WTC11 (cell line): ENCODE measurements at regions not wholly inside any gene's neighbourhood (a gene's known extent, or its start where the extent isn't known, plus 50 kb on each side); places are given as distances from the start of the nearest gene placed in this dataset.

Experiments used
- ATAC-seq: fragments of 200-7000 bp; cut with Tn5 transposase; 2 replicates; pipeline ENCODE4 v1.10.0; 2021; ENCODE audit warnings: mild to moderate bottlenecking, moderate library complexity
- CTCF ChIA-PET: fragments of 300-600 bp; sonication (Branson Sonifier 250); formaldehyde crosslinking; loops from one replicate; lab custom pipeline; 2021; ENCODE audit warnings: antibody characterized with exemption; lab: Charles Lee
- POLR2A ChIA-PET: fragments of 350-600 bp; sonication (Branson Sonifier 250); formaldehyde crosslinking; loops from one replicate; lab custom pipeline; 2021; ENCODE audit warnings: antibody characterized with exemption; lab: Charles Lee
- DNase-seq: peaks from one replicate; pipeline ENCODE4 v3.0.0; 2021; ENCODE audit warnings: low spot score
- H3K27ac Mint-ChIP-seq: 2 replicates; pipeline ENCODE4 v1.8.0; 2021; ENCODE audit warnings: mixed read lengths
- H3K27me3 Mint-ChIP-seq: 2 replicates; pipeline ENCODE4 v1.8.0; 2021; ENCODE audit warnings: low read depth, mild to moderate bottlenecking, moderate library complexity, mixed read lengths
- H3K36me3 Mint-ChIP-seq: 2 replicates; pipeline ENCODE4 v1.8.0; 2021; ENCODE audit warnings: mixed read lengths
- H3K4me1 Mint-ChIP-seq: 2 replicates; pipeline ENCODE4 v1.8.0; 2022; ENCODE audit warnings: mixed read lengths
- H3K4me3 Mint-ChIP-seq: 2 replicates; pipeline ENCODE4 v1.8.0; 2021; ENCODE audit warnings: mild to moderate bottlenecking, moderate library complexity, mixed read lengths
- H3K9me3 Mint-ChIP-seq: 2 replicates; pipeline ENCODE4 v1.8.0; 2021; ENCODE audit warnings: mixed read lengths
- FOXP1 ChIP-seq: sonication (generic); formaldehyde crosslinking; IDR thresholded peaks from 2 replicates; pipeline ENCODE4 v1.8.0; 2022; ENCODE audit warnings: missing genetic modification reagents, mild to moderate bottlenecking, moderate library complexity, borderline replicate concordance
- GTF2I ChIP-seq: fragments of 250-450 bp; sonication (Bioruptor Pico); conservative IDR thresholded peaks from 2 replicates; pipeline ENCODE4 v1.4.0; 2021; ENCODE audit warnings: mild to moderate bottlenecking
- JAZF1 ChIP-seq: fragments of 250-450 bp; sonication (Bioruptor Pico); IDR thresholded peaks from 2 replicates; pipeline ENCODE4 v1.9.0; 2021; ENCODE audit warnings: moderate library complexity, mild to moderate bottlenecking, inconsistent platforms
- KAT7 ChIP-seq: sonication (generic); formaldehyde crosslinking; IDR thresholded peaks from 2 replicates; pipeline ENCODE4 v1.8.1; 2023; ENCODE audit warnings: missing genetic modification reagents, mild to moderate bottlenecking, borderline replicate concordance
- PRDM15 ChIP-seq: sonication (generic); formaldehyde crosslinking; IDR thresholded peaks from 2 replicates; pipeline ENCODE4 v1.8.0; 2022; ENCODE audit warnings: missing genetic modification reagents
- RELA ChIP-seq: sonication (generic); formaldehyde crosslinking; IDR thresholded peaks from 2 replicates; pipeline ENCODE4 v1.8.1; 2022; ENCODE audit warnings: missing genetic modification reagents, mild to moderate bottlenecking, borderline replicate concordance
- RORB ChIP-seq: fragments of 250-450 bp; sonication (Bioruptor Pico); IDR thresholded peaks from 2 replicates; pipeline ENCODE4 v1.9.0; 2021; ENCODE audit warnings: mild to moderate bottlenecking
- SMAD4 ChIP-seq: sonication (generic); formaldehyde crosslinking; IDR thresholded peaks from 2 replicates; pipeline ENCODE4 v1.8.0; 2022; ENCODE audit warnings: mild to moderate bottlenecking, missing genetic modification reagents
- SP1 ChIP-seq: sonication (generic); formaldehyde crosslinking; conservative IDR thresholded peaks from 2 replicates; pipeline ENCODE4 v1.8.1; 2022; ENCODE audit warnings: missing genetic modification reagents
- TEAD1 ChIP-seq: sonication (generic); formaldehyde crosslinking; IDR thresholded peaks from 2 replicates; pipeline ENCODE4 v1.8.0; 2022; ENCODE audit warnings: mild to moderate bottlenecking, missing genetic modification reagents
- TP53 ChIP-seq: sonication (generic); formaldehyde crosslinking; IDR thresholded peaks from 2 replicates; pipeline ENCODE4 v1.8.1; 2023; ENCODE audit warnings: mild to moderate bottlenecking, missing genetic modification reagents
- ZNF138 ChIP-seq: sonication (generic); formaldehyde crosslinking; conservative IDR thresholded peaks from 2 replicates; pipeline ENCODE4 v1.8.1; 2022; ENCODE audit warnings: mild to moderate bottlenecking, moderate library complexity, missing genetic modification reagents
- TF ChIP-seq, protein P1 (sequence below): fragments of 250-450 bp; sonication (Bioruptor Pico); IDR thresholded peaks from 2 replicates; pipeline ENCODE4 v1.8.0; 2021; ENCODE audit warnings: mild to moderate bottlenecking
- TF ChIP-seq, protein P2 (sequence below): sonication (generic); formaldehyde crosslinking; IDR thresholded peaks from 2 replicates; pipeline ENCODE4 v1.8.1; 2023; ENCODE audit warnings: mild to moderate bottlenecking, missing genetic modification reagents, moderate library complexity
- TF ChIP-seq, protein P3 (sequence below): sonication (generic); formaldehyde crosslinking; IDR thresholded peaks from 2 replicates; pipeline ENCODE4 v1.8.1; 2023; ENCODE audit warnings: mild to moderate bottlenecking, missing genetic modification reagents, borderline replicate concordance
- TF ChIP-seq, protein P4 (sequence below): fragments of 200-600 bp; IDR thresholded peaks from 2 replicates; pipeline ENCODE4 v1.8.0; 2022; ENCODE audit warnings: antibody characterized with exemption
- TF ChIP-seq, protein P5 (sequence below): sonication (generic); formaldehyde crosslinking; conservative IDR thresholded peaks from 2 replicates; pipeline ENCODE4 v1.8.1; 2022; ENCODE audit warnings: mild to moderate bottlenecking, missing genetic modification reagents

DNA sequence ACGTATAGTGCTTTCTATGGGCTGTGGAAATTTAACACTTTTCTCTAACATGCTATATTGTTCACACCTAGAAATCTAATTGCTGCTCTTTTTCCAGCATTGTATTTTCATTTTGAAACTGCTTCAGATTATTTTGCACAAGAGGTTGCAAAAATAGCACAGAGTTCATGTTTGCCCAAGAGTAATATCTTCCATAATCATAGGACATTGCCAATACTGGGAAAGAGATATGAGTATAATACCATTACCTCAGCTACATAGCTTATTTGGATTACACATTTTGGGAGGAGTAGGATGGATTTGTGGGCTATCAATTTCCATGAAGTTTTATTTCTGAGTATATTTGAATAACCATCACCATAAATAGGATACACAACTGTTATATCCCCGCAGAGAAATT lies 717.1 kb downstream of the CDH9 start (continued):
- no peak for TF ChIP-seq PRDM15
- TF ChIP-seq, protein P1, sequence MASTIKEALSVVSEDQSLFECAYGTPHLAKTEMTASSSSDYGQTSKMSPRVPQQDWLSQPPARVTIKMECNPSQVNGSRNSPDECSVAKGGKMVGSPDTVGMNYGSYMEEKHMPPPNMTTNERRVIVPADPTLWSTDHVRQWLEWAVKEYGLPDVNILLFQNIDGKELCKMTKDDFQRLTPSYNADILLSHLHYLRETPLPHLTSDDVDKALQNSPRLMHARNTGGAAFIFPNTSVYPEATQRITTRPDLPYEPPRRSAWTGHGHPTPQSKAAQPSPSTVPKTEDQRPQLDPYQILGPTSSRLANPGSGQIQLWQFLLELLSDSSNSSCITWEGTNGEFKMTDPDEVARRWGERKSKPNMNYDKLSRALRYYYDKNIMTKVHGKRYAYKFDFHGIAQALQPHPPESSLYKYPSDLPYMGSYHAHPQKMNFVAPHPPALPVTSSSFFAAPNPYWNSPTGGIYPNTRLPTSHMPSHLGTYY (CRISPR knock-in tag): no peak
- no peak for TF ChIP-seq SMAD4
- no peak for TF ChIP-seq TP53 (CRISPR knock-in tag)
- TF ChIP-seq RORB (CRISPR knock-in tag): no peak
- no peak for TF ChIP-seq KAT7 (CRISPR knock-in tag)

DNA sequence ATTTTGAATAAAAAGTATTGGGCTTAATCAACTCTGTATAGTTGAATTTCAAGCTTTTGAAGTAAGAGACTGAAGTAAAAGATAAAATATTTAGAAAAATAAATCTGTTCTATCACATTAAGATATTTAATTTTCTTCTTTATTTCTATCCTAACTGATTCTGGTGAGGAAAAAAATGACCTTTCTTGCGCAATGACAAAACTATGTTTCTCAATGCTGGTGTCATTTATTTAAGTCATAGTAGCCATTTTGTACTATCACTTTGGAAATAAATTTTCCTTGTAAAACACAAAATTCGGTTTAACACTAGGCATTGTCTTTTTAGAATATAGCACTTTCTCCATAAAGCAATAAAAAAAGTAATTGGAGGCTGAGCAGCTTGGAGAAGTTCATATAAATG lies 728.0 kb downstream of the CDH9 start:
- ATAC-seq: no peak
- H3K27me3 Mint-ChIP-seq: no peaks in the 10 kb centered on the region
- no peak for TF ChIP-seq ZNF138 (CRISPR knock-in tag)
- TF ChIP-seq, protein P2, sequence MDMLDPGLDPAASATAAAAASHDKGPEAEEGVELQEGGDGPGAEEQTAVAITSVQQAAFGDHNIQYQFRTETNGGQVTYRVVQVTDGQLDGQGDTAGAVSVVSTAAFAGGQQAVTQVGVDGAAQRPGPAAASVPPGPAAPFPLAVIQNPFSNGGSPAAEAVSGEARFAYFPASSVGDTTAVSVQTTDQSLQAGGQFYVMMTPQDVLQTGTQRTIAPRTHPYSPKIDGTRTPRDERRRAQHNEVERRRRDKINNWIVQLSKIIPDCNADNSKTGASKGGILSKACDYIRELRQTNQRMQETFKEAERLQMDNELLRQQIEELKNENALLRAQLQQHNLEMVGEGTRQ (CRISPR knock-in tag): no peak
- TF ChIP-seq, protein P3, sequence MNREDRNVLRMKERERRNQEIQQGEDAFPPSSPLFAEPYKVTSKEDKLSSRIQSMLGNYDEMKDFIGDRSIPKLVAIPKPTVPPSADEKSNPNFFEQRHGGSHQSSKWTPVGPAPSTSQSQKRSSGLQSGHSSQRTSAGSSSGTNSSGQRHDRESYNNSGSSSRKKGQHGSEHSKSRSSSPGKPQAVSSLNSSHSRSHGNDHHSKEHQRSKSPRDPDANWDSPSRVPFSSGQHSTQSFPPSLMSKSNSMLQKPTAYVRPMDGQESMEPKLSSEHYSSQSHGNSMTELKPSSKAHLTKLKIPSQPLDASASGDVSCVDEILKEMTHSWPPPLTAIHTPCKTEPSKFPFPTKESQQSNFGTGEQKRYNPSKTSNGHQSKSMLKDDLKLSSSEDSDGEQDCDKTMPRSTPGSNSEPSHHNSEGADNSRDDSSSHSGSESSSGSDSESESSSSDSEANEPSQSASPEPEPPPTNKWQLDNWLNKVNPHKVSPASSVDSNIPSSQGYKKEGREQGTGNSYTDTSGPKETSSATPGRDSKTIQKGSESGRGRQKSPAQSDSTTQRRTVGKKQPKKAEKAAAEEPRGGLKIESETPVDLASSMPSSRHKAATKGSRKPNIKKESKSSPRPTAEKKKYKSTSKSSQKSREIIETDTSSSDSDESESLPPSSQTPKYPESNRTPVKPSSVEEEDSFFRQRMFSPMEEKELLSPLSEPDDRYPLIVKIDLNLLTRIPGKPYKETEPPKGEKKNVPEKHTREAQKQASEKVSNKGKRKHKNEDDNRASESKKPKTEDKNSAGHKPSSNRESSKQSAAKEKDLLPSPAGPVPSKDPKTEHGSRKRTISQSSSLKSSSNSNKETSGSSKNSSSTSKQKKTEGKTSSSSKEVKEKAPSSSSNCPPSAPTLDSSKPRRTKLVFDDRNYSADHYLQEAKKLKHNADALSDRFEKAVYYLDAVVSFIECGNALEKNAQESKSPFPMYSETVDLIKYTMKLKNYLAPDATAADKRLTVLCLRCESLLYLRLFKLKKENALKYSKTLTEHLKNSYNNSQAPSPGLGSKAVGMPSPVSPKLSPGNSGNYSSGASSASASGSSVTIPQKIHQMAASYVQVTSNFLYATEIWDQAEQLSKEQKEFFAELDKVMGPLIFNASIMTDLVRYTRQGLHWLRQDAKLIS (CRISPR knock-in tag): no peak
- TF ChIP-seq GTF2I: no peak
- no peak for TF ChIP-seq RELA (CRISPR knock-in tag)
- TF ChIP-seq FOXP1 (CRISPR knock-in tag): no peak
- no peak for TF ChIP-seq SP1
- TF ChIP-seq, protein P4, sequence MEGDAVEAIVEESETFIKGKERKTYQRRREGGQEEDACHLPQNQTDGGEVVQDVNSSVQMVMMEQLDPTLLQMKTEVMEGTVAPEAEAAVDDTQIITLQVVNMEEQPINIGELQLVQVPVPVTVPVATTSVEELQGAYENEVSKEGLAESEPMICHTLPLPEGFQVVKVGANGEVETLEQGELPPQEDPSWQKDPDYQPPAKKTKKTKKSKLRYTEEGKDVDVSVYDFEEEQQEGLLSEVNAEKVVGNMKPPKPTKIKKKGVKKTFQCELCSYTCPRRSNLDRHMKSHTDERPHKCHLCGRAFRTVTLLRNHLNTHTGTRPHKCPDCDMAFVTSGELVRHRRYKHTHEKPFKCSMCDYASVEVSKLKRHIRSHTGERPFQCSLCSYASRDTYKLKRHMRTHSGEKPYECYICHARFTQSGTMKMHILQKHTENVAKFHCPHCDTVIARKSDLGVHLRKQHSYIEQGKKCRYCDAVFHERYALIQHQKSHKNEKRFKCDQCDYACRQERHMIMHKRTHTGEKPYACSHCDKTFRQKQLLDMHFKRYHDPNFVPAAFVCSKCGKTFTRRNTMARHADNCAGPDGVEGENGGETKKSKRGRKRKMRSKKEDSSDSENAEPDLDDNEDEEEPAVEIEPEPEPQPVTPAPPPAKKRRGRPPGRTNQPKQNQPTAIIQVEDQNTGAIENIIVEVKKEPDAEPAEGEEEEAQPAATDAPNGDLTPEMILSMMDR: no peak
- no peak for TF ChIP-seq JAZF1 (CRISPR knock-in tag)
- TF ChIP-seq TEAD1 (CRISPR knock-in tag): no peak
- TF ChIP-seq, protein P5, sequence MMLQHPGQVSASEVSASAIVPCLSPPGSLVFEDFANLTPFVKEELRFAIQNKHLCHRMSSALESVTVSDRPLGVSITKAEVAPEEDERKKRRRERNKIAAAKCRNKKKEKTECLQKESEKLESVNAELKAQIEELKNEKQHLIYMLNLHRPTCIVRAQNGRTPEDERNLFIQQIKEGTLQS (CRISPR knock-in tag): no peak
- TF ChIP-seq, all 79 proteins: peak for 0

More for the DNA sequence above, 728.0 kb downstream of the CDH9 start:
- Mint-ChIP-seq H3K36me3 (no peaks in the 10 kb centered on the region), H3K4me3 (no peak overlapping the region), H3K4me1 (no peaks in the 10 kb centered on the region), H3K27ac (no peak overlapping the region), H3K9me3 (no peaks in the 10 kb centered on the region)
- DNase-seq: no peak
- ChIA-PET POLR2A (no interaction called here), CTCF (no interaction called here)
